ENCODE measurements at regions not wholly inside any gene's neighbourhood (a gene's known extent, or its start where the extent isn't known, plus 50 kb on each side); places are given as distances from the start of the nearest gene placed in this dataset.

DNA sequence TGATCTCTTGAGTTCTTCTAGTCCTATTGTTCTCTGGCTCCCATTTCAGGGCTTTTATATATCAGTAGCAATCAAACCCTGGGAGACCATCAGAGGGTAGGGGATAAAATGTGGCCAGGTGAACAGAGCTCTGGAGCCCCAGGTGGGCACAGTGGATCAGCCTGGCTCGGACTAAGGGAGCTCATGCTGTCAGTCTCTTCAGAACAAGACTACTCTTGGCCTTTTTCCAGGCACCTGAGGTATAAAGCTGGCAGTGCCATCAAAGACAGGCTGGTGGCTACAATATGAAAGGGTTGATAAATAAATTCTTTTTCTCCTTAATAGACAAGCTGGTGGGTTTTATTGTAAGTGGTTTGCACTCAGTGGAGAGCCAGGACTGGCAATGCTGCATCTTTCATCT lies 160.0 kb upstream of the CCL2 start:
- no peak overlapping the region for H2AFZ ChIP-seq (ENCODE audit: low read depth, low read length)
- no peaks in the 10 kb centered on the region for H3K4me1 ChIP-seq (ENCODE audit: control insufficient read depth, extremely low read depth, insufficient read depth, low read length)
- dilution Hi-C loops (cut with MboI; ENCODE audit: extremely low pct_ligation_motif_present, low sequenced_read_pairs) = no loop called here
- H3K9me3 ChIP-seq (replicated peaks; ENCODE audit: control insufficient read depth, insufficient read depth, low read length) = peaks cover 2% of the 10 kb centered on the region
- DNase-seq (ENCODE audit: low read depth, low spot score) (no peak), FAIRE-seq (no peak)
- POLR2A ChIA-PET = no interaction called here
- no peak overlapping the region for H3K27ac ChIP-seq (ENCODE audit: insufficient read depth, low read depth, low read length)
- H3K79me2 ChIP-seq (ENCODE audit: control insufficient read depth, insufficient read depth, low read length) = no peaks in the 10 kb centered on the region
- no peaks in the 10 kb centered on the region for H4K20me1 ChIP-seq (replicated peaks; ENCODE audit: control insufficient read depth, extremely low read depth, insufficient read depth, low read length)
- H3K4me2 ChIP-seq (ENCODE audit: insufficient read depth, low read length) = no peak overlapping the region
- TF ChIP-seq JUN (IDR thresholded peaks at IDR 0.05; ENCODE audit: borderline replicate concordance, insufficient read depth, insufficient read length, low read depth) (no peak), MYC (IDR thresholded peaks at IDR 0.05; ENCODE audit: low read depth, low read length) (no peak), EZH2 (IDR thresholded peaks at IDR 0.05; ENCODE audit: borderline replicate concordance, low read depth, low read length, severe bottlenecking) (no peak), POLR2A (IDR thresholded peaks at IDR 0.05; ENCODE audit: low read depth, low read length) (no peak), POLR2AphosphoS5 (IDR thresholded peaks at IDR 0.05; ENCODE audit: insufficient read depth, low read depth, low read length) (no peak), FOS (IDR thresholded peaks at IDR 0.05; ENCODE audit: borderline replicate concordance, insufficient read depth, low read length) (no peak), GATA2 (IDR thresholded peaks at IDR 0.05; ENCODE audit: insufficient read depth, insufficient read length, low read depth, low read length) (no peak)
- TF ChIP-seq, protein P1, sequence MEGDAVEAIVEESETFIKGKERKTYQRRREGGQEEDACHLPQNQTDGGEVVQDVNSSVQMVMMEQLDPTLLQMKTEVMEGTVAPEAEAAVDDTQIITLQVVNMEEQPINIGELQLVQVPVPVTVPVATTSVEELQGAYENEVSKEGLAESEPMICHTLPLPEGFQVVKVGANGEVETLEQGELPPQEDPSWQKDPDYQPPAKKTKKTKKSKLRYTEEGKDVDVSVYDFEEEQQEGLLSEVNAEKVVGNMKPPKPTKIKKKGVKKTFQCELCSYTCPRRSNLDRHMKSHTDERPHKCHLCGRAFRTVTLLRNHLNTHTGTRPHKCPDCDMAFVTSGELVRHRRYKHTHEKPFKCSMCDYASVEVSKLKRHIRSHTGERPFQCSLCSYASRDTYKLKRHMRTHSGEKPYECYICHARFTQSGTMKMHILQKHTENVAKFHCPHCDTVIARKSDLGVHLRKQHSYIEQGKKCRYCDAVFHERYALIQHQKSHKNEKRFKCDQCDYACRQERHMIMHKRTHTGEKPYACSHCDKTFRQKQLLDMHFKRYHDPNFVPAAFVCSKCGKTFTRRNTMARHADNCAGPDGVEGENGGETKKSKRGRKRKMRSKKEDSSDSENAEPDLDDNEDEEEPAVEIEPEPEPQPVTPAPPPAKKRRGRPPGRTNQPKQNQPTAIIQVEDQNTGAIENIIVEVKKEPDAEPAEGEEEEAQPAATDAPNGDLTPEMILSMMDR (IDR thresholded peaks at IDR 0.05; ENCODE audit: extremely low read depth in 1 of 2, insufficient read depth in 1 of 2, low read depth in 1 of 2, low read length in 2 of 2) = no peak
- TF ChIP-seq, protein P2, sequence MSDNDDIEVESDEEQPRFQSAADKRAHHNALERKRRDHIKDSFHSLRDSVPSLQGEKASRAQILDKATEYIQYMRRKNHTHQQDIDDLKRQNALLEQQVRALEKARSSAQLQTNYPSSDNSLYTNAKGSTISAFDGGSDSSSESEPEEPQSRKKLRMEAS (IDR thresholded peaks at IDR 0.05; ENCODE audit: insufficient read depth, insufficient read length) = no peak
- no peaks in the 10 kb centered on the region for H3K27me3 ChIP-seq (ENCODE audit: control insufficient read depth in 2 of 2, insufficient read depth in 2 of 2, low read length in 2 of 2)
- no TSS peak for BruUV-seq (replicated peaks)
- intact Hi-C loops (cut with micrococcal nuclease) = no loop called here
- H3K9ac ChIP-seq (replicated peaks; ENCODE audit: extremely low read depth, insufficient read depth, low read length) = no peak overlapping the region
- no peak overlapping the region for H3K4me3 ChIP-seq (replicated peaks in 1 of 3; ENCODE audit: insufficient read depth in 1 of 3, low read depth in 1 of 3, low read length in 3 of 3)
- H3K36me3 ChIP-seq (ENCODE audit: control insufficient read depth in 2 of 2, extremely low read depth in 1 of 2, insufficient read depth in 2 of 2, low read length in 2 of 2) = no peaks in the 10 kb centered on the region
- CTCF ChIA-PET = no interaction called here
- H3K9me1 ChIP-seq (replicated peaks; ENCODE audit: control insufficient read depth, extremely low read depth, insufficient read depth, low read length) = no peaks in the 10 kb centered on the region

Measured in endothelial cell of umbilical vein (primary cell).